Germinal center (tissue), 1 donor: ENCODE measurements at regions not wholly inside any gene's neighbourhood (a gene's known extent, or its start where the extent isn't known, plus 50 kb on each side); places are given as distances from the start of the nearest gene placed in this dataset.

ENCODE experiments used
- DNase-seq: peaks from one replicate; pipeline ENCODE4 v3.0.0; 2012; ENCODE audit warnings: mixed read lengths, low spot score

GRCh38 chr9:107992271-107992670, 502.7 kb upstream of the KLF4 start:
- no peak for DNase-seq

GRCh38 chr9:107991581-107991980, 502.0 kb upstream of the KLF4 start:
- no peak for DNase-seq

GRCh38 chr9:107989544-107989943, 500.0 kb upstream of the KLF4 start:
- DNase-seq: no peak

GRCh38 chr9:107989099-107989498, 499.5 kb upstream of the KLF4 start:
- no peak for DNase-seq

GRCh38 chr9:107984956-107985355, 495.4 kb upstream of the KLF4 start:
- DNase-seq: no peak

GRCh38 chr9:107983762-107984161, 494.2 kb upstream of the KLF4 start:
- DNase-seq: no peak

GRCh38 chr9:107983181-107983603, 493.6 kb upstream of the KLF4 start:
- no peak for DNase-seq

- DNase-seq: no peak
Observed at GRCh38 chr9:107982745-107983144, 493.2 kb upstream of the KLF4 start.

GRCh38 chr9:107982001-107982400, 492.4 kb upstream of the KLF4 start:
- no peak for DNase-seq

GRCh38 chr9:107980984-107981383, 491.4 kb upstream of the KLF4 start:
- DNase-seq: no peak

- no peak for DNase-seq
Observed at GRCh38 chr9:107976767-107977166, 487.2 kb upstream of the KLF4 start.

GRCh38 chr9:107975426-107976010, 485.9 kb upstream of the KLF4 start:
- DNase-seq: no peak

GRCh38 chr9:107973451-107973850, 483.9 kb upstream of the KLF4 start:
- no peak for DNase-seq

- no peak for DNase-seq
Observed at GRCh38 chr9:107972346-107972745, 482.8 kb upstream of the KLF4 start.

- no peak for DNase-seq
Observed at GRCh38 chr9:107971241-107971640, 481.7 kb upstream of the KLF4 start.

GRCh38 chr9:107970726-107971125, 481.2 kb upstream of the KLF4 start:
- no peak for DNase-seq

GRCh38 chr9:107969727-107970126, 480.2 kb upstream of the KLF4 start:
- no peak for DNase-seq

GRCh38 chr9:107969141-107969540, 479.6 kb upstream of the KLF4 start:
- DNase-seq: no peak

- DNase-seq: no peak
Observed at GRCh38 chr9:107963246-107963645, 473.7 kb upstream of the KLF4 start.

- DNase-seq: no peak
Observed at GRCh38 chr9:107960916-107961315, 471.3 kb upstream of the KLF4 start.

- DNase-seq: no peak
Observed at GRCh38 chr9:107954312-107954711, 464.7 kb upstream of the KLF4 start.

GRCh38 chr9:107953556-107954125, 464.1 kb upstream of the KLF4 start:
- DNase-seq: no peak

- DNase-seq: no peak
Observed at GRCh38 chr9:107952773-107953172, 463.2 kb upstream of the KLF4 start.

- no peak for DNase-seq
Observed at GRCh38 chr9:107951511-107951910, 461.9 kb upstream of the KLF4 start.
